ENCODE measurements at regions not wholly inside any gene's neighbourhood (a gene's known extent, or its start where the extent isn't known, plus 50 kb on each side); places are given as distances from the start of the nearest gene placed in this dataset.

DNA sequence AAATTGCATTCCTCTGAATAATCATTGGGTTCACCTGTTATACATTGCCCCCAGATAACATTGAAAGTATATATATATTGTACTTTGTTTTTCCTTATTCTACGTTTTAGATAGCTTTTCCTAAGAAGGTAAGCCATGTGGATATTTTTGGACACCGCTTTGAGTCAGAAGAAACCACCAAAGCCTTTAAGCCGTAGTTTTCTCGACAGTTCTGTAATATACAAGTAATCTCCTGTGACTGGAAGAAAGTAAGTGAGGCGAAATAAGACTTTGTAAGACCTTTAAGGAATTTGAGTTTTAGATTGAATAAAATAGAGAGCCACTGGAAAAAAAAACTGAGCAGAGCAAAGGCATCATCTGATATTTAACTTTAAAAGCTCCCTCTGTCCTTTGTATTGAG is 1092.0 kb downstream of the DIPK2A start (continued):
- TF ChIP-seq, protein P1, sequence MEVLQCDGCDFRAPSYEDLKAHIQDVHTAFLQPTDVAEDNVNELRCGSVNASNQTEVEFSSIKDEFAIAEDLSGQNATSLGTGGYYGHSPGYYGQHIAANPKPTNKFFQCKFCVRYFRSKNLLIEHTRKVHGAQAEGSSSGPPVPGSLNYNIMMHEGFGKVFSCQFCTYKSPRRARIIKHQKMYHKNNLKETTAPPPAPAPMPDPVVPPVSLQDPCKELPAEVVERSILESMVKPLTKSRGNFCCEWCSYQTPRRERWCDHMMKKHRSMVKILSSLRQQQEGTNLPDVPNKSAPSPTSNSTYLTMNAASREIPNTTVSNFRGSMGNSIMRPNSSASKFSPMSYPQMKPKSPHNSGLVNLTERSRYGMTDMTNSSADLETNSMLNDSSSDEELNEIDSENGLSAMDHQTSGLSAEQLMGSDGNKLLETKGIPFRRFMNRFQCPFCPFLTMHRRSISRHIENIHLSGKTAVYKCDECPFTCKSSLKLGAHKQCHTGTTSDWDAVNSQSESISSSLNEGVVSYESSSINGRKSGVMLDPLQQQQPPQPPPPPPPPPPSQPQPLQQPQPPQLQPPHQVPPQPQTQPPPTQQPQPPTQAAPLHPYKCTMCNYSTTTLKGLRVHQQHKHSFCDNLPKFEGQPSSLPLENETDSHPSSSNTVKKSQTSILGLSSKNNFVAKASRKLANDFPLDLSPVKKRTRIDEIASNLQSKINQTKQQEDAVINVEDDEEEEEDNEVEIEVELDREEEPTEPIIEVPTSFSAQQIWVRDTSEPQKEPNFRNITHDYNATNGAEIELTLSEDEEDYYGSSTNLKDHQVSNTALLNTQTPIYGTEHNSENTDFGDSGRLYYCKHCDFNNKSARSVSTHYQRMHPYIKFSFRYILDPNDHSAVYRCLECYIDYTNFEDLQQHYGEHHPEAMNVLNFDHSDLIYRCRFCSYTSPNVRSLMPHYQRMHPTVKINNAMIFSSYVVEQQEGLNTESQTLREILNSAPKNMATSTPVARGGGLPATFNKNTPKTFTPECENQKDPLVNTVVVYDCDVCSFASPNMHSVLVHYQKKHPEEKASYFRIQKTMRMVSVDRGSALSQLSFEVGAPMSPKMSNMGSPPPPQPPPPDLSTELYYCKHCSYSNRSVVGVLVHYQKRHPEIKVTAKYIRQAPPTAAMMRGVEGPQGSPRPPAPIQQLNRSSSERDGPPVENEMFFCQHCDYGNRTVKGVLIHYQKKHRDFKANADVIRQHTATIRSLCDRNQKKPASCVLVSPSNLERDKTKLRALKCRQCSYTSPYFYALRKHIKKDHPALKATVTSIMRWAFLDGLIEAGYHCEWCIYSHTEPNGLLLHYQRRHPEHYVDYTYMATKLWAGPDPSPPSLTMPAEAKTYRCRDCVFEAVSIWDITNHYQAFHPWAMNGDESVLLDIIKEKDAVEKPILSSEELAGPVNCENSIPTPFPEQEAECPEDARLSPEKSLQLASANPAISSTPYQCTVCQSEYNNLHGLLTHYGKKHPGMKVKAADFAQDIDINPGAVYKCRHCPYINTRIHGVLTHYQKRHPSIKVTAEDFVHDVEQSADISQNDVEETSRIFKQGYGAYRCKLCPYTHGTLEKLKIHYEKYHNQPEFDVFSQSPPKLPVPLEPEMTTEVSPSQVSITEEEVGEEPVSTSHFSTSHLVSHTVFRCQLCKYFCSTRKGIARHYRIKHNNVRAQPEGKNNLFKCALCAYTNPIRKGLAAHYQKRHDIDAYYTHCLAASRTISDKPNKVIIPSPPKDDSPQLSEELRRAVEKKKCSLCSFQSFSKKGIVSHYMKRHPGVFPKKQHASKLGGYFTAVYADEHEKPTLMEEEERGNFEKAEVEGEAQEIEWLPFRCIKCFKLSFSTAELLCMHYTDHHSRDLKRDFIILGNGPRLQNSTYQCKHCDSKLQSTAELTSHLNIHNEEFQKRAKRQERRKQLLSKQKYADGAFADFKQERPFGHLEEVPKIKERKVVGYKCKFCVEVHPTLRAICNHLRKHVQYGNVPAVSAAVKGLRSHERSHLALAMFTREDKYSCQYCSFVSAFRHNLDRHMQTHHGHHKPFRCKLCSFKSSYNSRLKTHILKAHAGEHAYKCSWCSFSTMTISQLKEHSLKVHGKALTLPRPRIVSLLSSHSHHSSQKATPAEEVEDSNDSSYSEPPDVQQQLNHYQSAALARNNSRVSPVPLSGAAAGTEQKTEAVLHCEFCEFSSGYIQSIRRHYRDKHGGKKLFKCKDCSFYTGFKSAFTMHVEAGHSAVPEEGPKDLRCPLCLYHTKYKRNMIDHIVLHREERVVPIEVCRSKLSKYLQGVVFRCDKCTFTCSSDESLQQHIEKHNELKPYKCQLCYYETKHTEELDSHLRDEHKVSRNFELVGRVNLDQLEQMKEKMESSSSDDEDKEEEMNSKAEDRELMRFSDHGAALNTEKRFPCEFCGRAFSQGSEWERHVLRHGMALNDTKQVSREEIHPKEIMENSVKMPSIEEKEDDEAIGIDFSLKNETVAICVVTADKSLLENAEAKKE (CRISPR knock-in tag; IDR thresholded peaks at IDR 0.05), result no peak
- TF ChIP-seq ZNF331 (CRISPR knock-in tag; IDR thresholded peaks at IDR 0.05; ENCODE audit: low read depth) (no peak), CREB1 (CRISPR knock-in tag; IDR thresholded peaks at IDR 0.05; ENCODE audit: low read depth) (no peak), ZNF114 (CRISPR knock-in tag; IDR thresholded peaks at IDR 0.05) (no peak), EZH2 (IDR thresholded peaks at IDR 0.05; ENCODE audit: low read depth, unreplicated experiment) (no peak), NANOG (IDR thresholded peaks at IDR 0.05; ENCODE audit: borderline replicate concordance) (no peak), EZH2phosphoT487 (IDR thresholded peaks at IDR 0.05; ENCODE audit: unreplicated experiment) (no peak), STAT1 (IDR thresholded peaks at IDR 0.05; ENCODE audit: unreplicated experiment) (no peak), JUNB (IDR thresholded peaks at IDR 0.05; ENCODE audit: unreplicated experiment) (no peak)
- TF ChIP-seq, protein P2, sequence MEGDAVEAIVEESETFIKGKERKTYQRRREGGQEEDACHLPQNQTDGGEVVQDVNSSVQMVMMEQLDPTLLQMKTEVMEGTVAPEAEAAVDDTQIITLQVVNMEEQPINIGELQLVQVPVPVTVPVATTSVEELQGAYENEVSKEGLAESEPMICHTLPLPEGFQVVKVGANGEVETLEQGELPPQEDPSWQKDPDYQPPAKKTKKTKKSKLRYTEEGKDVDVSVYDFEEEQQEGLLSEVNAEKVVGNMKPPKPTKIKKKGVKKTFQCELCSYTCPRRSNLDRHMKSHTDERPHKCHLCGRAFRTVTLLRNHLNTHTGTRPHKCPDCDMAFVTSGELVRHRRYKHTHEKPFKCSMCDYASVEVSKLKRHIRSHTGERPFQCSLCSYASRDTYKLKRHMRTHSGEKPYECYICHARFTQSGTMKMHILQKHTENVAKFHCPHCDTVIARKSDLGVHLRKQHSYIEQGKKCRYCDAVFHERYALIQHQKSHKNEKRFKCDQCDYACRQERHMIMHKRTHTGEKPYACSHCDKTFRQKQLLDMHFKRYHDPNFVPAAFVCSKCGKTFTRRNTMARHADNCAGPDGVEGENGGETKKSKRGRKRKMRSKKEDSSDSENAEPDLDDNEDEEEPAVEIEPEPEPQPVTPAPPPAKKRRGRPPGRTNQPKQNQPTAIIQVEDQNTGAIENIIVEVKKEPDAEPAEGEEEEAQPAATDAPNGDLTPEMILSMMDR (conservative IDR thresholded peaks at IDR 0.05; ENCODE audit: low read depth in 2 of 2), result no peak
- TF ChIP-seq, protein P3, sequence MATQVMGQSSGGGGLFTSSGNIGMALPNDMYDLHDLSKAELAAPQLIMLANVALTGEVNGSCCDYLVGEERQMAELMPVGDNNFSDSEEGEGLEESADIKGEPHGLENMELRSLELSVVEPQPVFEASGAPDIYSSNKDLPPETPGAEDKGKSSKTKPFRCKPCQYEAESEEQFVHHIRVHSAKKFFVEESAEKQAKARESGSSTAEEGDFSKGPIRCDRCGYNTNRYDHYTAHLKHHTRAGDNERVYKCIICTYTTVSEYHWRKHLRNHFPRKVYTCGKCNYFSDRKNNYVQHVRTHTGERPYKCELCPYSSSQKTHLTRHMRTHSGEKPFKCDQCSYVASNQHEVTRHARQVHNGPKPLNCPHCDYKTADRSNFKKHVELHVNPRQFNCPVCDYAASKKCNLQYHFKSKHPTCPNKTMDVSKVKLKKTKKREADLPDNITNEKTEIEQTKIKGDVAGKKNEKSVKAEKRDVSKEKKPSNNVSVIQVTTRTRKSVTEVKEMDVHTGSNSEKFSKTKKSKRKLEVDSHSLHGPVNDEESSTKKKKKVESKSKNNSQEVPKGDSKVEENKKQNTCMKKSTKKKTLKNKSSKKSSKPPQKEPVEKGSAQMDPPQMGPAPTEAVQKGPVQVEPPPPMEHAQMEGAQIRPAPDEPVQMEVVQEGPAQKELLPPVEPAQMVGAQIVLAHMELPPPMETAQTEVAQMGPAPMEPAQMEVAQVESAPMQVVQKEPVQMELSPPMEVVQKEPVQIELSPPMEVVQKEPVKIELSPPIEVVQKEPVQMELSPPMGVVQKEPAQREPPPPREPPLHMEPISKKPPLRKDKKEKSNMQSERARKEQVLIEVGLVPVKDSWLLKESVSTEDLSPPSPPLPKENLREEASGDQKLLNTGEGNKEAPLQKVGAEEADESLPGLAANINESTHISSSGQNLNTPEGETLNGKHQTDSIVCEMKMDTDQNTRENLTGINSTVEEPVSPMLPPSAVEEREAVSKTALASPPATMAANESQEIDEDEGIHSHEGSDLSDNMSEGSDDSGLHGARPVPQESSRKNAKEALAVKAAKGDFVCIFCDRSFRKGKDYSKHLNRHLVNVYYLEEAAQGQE (IDR thresholded peaks at IDR 0.05; ENCODE audit: unreplicated experiment), result no peak
